CD4-positive, alpha-beta T cell (primary cell): ENCODE measurements at regions not wholly inside any gene's neighbourhood (a gene's known extent, or its start where the extent isn't known, plus 50 kb on each side); places are given as distances from the start of the nearest gene placed in this dataset.
"Not testable (repeated sequence)": the region's sequence is repeated elsewhere in the genome, so short reads cannot be mapped to it uniquely, and the experiment has no call there.

ENCODE experiments used
- ATAC-seq: fragments of 200-7000 bp; cut with Tn5 transposase; one replicate; pipeline ENCODE4 v1.10.0; 2022; ENCODE audit warnings: mild to moderate bottlenecking; ENCODE audit not compliant: poor library complexity
- CTCF ChIA-PET: fragments of 350-600 bp; sonication (Branson Sonifier 250); formaldehyde crosslinking; loops from one replicate; lab custom pipeline; 2021; ENCODE audit warnings: antibody characterized with exemption, inconsistent platforms; lab: Charles Lee
- POLR2A ChIA-PET: fragments of 350-600 bp; sonication (Branson Sonifier 250); formaldehyde crosslinking; loops from one replicate; lab custom pipeline; 2021; ENCODE audit warnings: antibody characterized with exemption, inconsistent platforms; lab: Charles Lee
- DNase-seq, 14 experiments: peaks; one replicate each; pipeline ENCODE4 v3.0.0-alpha.2; 2013 to 2020; ENCODE audit warnings: mixed read lengths in 2 of 14
- H3K27ac ChIP-seq, 2 donors: one replicate each; pipeline versions ENCODE4 v1.5.1 to v1.7.0; 2013; ENCODE audit warnings: low read length in 2 of 2, low read depth in 1 of 2, mild to moderate bottlenecking in 1 of 2
- H3K27me3 ChIP-seq, 2 experiments: 1 replicate in 1 of 2; 2 replicates in 1 of 2; pipeline versions ENCODE4 v1.6.1 to v1.7.0; 2013; ENCODE audit warnings: low read length in 2 of 2, control low read depth in 1 of 2, mild to moderate bottlenecking in 1 of 2, moderate library complexity in 1 of 2; ENCODE audit not compliant: insufficient read depth in 2 of 2, control insufficient read depth in 1 of 2
- H3K36me3 ChIP-seq: one replicate; pipeline ENCODE4 v1.6.1; 2013; ENCODE audit warnings: low read length, control low read depth; ENCODE audit not compliant: insufficient read depth
- H3K4me1 ChIP-seq: one replicate; pipeline ENCODE4 v1.6.1; 2013; ENCODE audit warnings: low read length, control low read depth; ENCODE audit not compliant: insufficient read depth
- H3K4me3 ChIP-seq: one replicate; pipeline ENCODE4 v1.5.1; 2013; ENCODE audit warnings: mild to moderate bottlenecking, low read length, moderate library complexity
- H3K9me3 ChIP-seq, 2 experiments: 1 replicate in 1 of 2; 2 replicates in 1 of 2; pipeline versions ENCODE4 v1.6.1 to v1.7.0; 2013; ENCODE audit warnings: low read length in 2 of 2, mild to moderate bottlenecking in 2 of 2, control low read depth in 1 of 2, moderate library complexity in 1 of 2; ENCODE audit not compliant: control insufficient read depth in 1 of 2, insufficient read depth in 1 of 2
- H3K27ac Mint-ChIP-seq: one replicate; pipeline ENCODE4 v1.8.0; 2020; ENCODE audit warnings: mixed read lengths
- H3K27me3 Mint-ChIP-seq: one replicate; pipeline ENCODE4 v1.8.0; 2021; ENCODE audit warnings: mixed read lengths
- H3K36me3 Mint-ChIP-seq: one replicate; pipeline ENCODE4 v1.8.0; 2021; ENCODE audit warnings: low read depth, mixed read lengths
- H3K4me1 Mint-ChIP-seq: one replicate; pipeline ENCODE4 v1.8.0; 2021; ENCODE audit warnings: low read depth, mixed read lengths
- H3K4me3 Mint-ChIP-seq: one replicate; pipeline ENCODE4 v1.8.0; 2020; ENCODE audit warnings: mild to moderate bottlenecking, mixed read lengths
- H3K9me3 Mint-ChIP-seq: one replicate; pipeline ENCODE4 v1.8.0; 2020; ENCODE audit warnings: mixed read lengths
- CTCF ChIP-seq: fragments of 200-600 bp; IDR thresholded peaks from one replicate; pipeline ENCODE4 v1.8.0; 2022; ENCODE audit warnings: antibody characterized with exemption, mild to moderate bottlenecking
- intact Hi-C, 2 experiments: fragments of 100-400 bp; cut with DNase I in 1 of 2; cut with micrococcal nuclease in 1 of 2; formaldehyde crosslinking; loops; one replicate each; pipeline versions ENCODE4 v1.15.1 to v1.9.0; 2023 to 2025; cut with DNase I, micrococcal nuclease

- ATAC-seq, result no peak
- intact Hi-C loops, result loop anchor here in 1 of 2 experiments (5.0 kb wide), 1 partner anchor 1239 kb away; no protein-coding TSS in a partner anchor
- peaks cover 17% of the 10 kb centered on the region for H3K27me3 Mint-ChIP-seq
- POLR2A ChIA-PET, result no interaction called here
- H3K27ac Mint-ChIP-seq, result no peak overlapping the region
- CTCF ChIA-PET, result no interaction called here
- no peaks in the 10 kb centered on the region for H3K36me3 Mint-ChIP-seq
- no peaks in the 10 kb centered on the region for H3K9me3 Mint-ChIP-seq
- Histone ChIP-seq H3K4me3 (no peak overlapping the region), H3K4me1 (peaks cover 6% of the 10 kb centered on the region), H3K27me3 (peaks cover 0 to 5% of the 10 kb centered on the region in 2 experiments), H3K27ac (no peak overlapping the region), H3K9me3 (peaks cover 0 to 3% of the 10 kb centered on the region in 2 experiments), H3K36me3 (no peaks in the 10 kb centered on the region)
- peak in 1 of 14 experiments; percentile 6 for DNase-seq
- no peak overlapping the region for H3K4me3 Mint-ChIP-seq
- no peaks in the 10 kb centered on the region for H3K4me1 Mint-ChIP-seq
- TF ChIP-seq CTCF, result no peak
These were observed 68.6 kb upstream of the PPP1R26 start for GRCh38 chr9:135410831-135411473.

- H3K27me3 ChIP-seq, H3K4me1 Mint-ChIP-seq, H3K27ac Mint-ChIP-seq, H3K4me3 Mint-ChIP-seq, H3K9me3 ChIP-seq, H3K4me3 ChIP-seq, DNase-seq, CTCF ChIA-PET, H3K27ac ChIP-seq, H3K9me3 Mint-ChIP-seq, ATAC-seq, H3K36me3 Mint-ChIP-seq, POLR2A ChIA-PET, H3K36me3 ChIP-seq, H3K4me1 ChIP-seq: not testable (repeated sequence)
- H3K27me3 Mint-ChIP-seq, result peaks cover 12% of the 10 kb centered on the region
- intact Hi-C loops, result loop anchor here (2.0 to 5.0 kb wide), 2 partner anchors 963 to 1239 kb away; no protein-coding TSS in a partner anchor
These were observed 68.0 kb upstream of the PPP1R26 start for GRCh38 chr9:135411605-135412004.

GRCh38 chr9:135412315-135413085 is 67.1 kb upstream of the PPP1R26 start:
- H3K36me3 Mint-ChIP-seq, result not testable (repeated sequence)

More at GRCh38 chr9:135412315-135413085, 67.1 kb upstream of the PPP1R26 start:
- ATAC-seq (peak; percentile 86), DNase-seq (peak; percentile 26 to 77 (median 56))
- H3K4me1 ChIP-seq, POLR2A ChIA-PET, H3K9me3 ChIP-seq, CTCF ChIA-PET, H3K4me3 Mint-ChIP-seq, H3K4me1 Mint-ChIP-seq, H3K36me3 ChIP-seq, H3K9me3 Mint-ChIP-seq, H3K27ac ChIP-seq, H3K27me3 Mint-ChIP-seq, H3K27me3 ChIP-seq, H3K27ac Mint-ChIP-seq, H3K4me3 ChIP-seq: not testable (repeated sequence)
- TF ChIP-seq CTCF, result peak; percentile 98
- intact Hi-C loops, result loop anchor here (1.0 to 5.0 kb wide), 3 partner anchors 963 to 1240 kb away; no protein-coding TSS in a partner anchor
